Smooth muscle cell (in vitro differentiated cells): ENCODE measurements at regions not wholly inside any gene's neighbourhood (a gene's known extent, or its start where the extent isn't known, plus 50 kb on each side); places are given as distances from the start of the nearest gene placed in this dataset.

Experiments used
- DNase-seq: peaks from one replicate; lab custom pipeline; 2025; ENCODE audit not compliant: unreplicated experiment; lab: John Stamatoyannopoulos, UW
- H2AFZ ChIP-seq: fragments of 200-600 bp; sonication (generic); 2 replicates; pipeline ENCODE4 v1.6.0; 2016; ENCODE audit warnings: antibody characterized with exemption, low read depth, mild to moderate bottlenecking
- H3F3A ChIP-seq: fragments of 200-600 bp; sonication (generic); 2 replicates; pipeline ENCODE4 v1.6.0; 2017; ENCODE audit warnings: antibody characterized with exemption, low read depth
- H3K27ac ChIP-seq: fragments of 200-600 bp; sonication (generic); 2 replicates; pipeline ENCODE4 v1.5.1; 2016; ENCODE audit warnings: low read depth, mild to moderate bottlenecking
- H3K27me3 ChIP-seq: fragments of 200-600 bp; sonication (generic); 2 replicates; pipeline ENCODE4 v1.6.1; 2016; ENCODE audit warnings: low read depth, mild to moderate bottlenecking
- H3K36me3 ChIP-seq: fragments of 200-600 bp; sonication (generic); 2 replicates; pipeline ENCODE4 v1.5.1; 2016; ENCODE audit warnings: low read depth
- H3K4me1 ChIP-seq: fragments of 200-600 bp; sonication (generic); 2 replicates; pipeline ENCODE4 v1.5.1; 2016; ENCODE audit warnings: low read depth
- H3K4me2 ChIP-seq: fragments of 200-600 bp; sonication (generic); 2 replicates; pipeline ENCODE4 v1.6.0; 2016; ENCODE audit warnings: mild to moderate bottlenecking
- H3K4me3 ChIP-seq: fragments of 200-600 bp; sonication (generic); 2 replicates; pipeline ENCODE4 v1.5.1; 2016; ENCODE audit warnings: mild to moderate bottlenecking
- H3K79me2 ChIP-seq: fragments of 200-600 bp; sonication (generic); 2 replicates; pipeline ENCODE4 v1.6.0; 2016; ENCODE audit warnings: low read depth, mild to moderate bottlenecking
- H3K9ac ChIP-seq: fragments of 200-600 bp; sonication (generic); 2 replicates; pipeline ENCODE4 v1.6.0; 2016; ENCODE audit warnings: low read depth
- H3K9me3 ChIP-seq: fragments of 200-600 bp; sonication (generic); replicated peaks from 2 replicates; pipeline ENCODE4 v1.5.1; 2016; ENCODE audit warnings: low read depth
- H4K20me1 ChIP-seq: fragments of 200-600 bp; sonication (generic); 2 replicates; pipeline ENCODE4 v1.6.0; 2016; ENCODE audit warnings: low read depth
- CTCF ChIP-seq: fragments of 200-600 bp; sonication (generic); IDR thresholded peaks from 2 replicates; pipeline ENCODE4 v1.5.1; 2017; ENCODE audit warnings: borderline replicate concordance, mild to moderate bottlenecking, antibody characterized with exemption; ENCODE audit not compliant: insufficient read depth, poor library complexity, severe bottlenecking
- WGBS: methylation state at CpG from one replicate; pipeline ENCODE4 v1.1.7; 2016; ENCODE audit warnings: low lambda C conversion rate; 5-methylcytosine and 5-hydroxymethylcytosine counted together

GRCh38 chr9:129550199-129550839 is 70.6 kb downstream of the C9orf50 start:
- Histone ChIP-seq H3K27me3 (no peaks in the 10 kb centered on the region), H3K9ac (peak overlapping the region; percentile 64), H3K4me2 (peak overlapping the region; percentile 94), H3F3A (peaks cover 14% of the 10 kb centered on the region), H3K27ac (peak overlapping the region; percentile 55), H3K9me3 (no peaks in the 10 kb centered on the region), H3K4me1 (peaks cover 3% of the 10 kb centered on the region), H4K20me1 (no peaks in the 10 kb centered on the region), H2AFZ (peak overlapping the region; percentile 85), H3K79me2 (no peaks in the 10 kb centered on the region), H3K36me3 (no peaks in the 10 kb centered on the region), H3K4me3 (peak overlapping the region; percentile 65)
- no peak for TF ChIP-seq CTCF
- DNase-seq, result no peak
- WGBS, result 3% methylated on average over 18 of the region's 51 CpGs

GRCh38 chr9:129549684-129550083 is 71.2 kb downstream of the C9orf50 start:
- WGBS, result 20% methylated on average over 28 of the region's 30 CpGs
- Histone ChIP-seq H3K9me3 (no peaks in the 10 kb centered on the region), H2AFZ (peak overlapping the region; percentile 85), H3K4me1 (peaks cover 3% of the 10 kb centered on the region), H4K20me1 (no peaks in the 10 kb centered on the region), H3K36me3 (no peaks in the 10 kb centered on the region), H3K4me3 (peak overlapping the region; percentile 65), H3F3A (peaks cover 20% of the 10 kb centered on the region), H3K79me2 (no peaks in the 10 kb centered on the region), H3K27me3 (no peaks in the 10 kb centered on the region), H3K9ac (peak overlapping the region; percentile 64), H3K27ac (peak overlapping the region; percentile 55), H3K4me2 (peak overlapping the region; percentile 94)
- TF ChIP-seq CTCF, result no peak
- no peak for DNase-seq

- Histone ChIP-seq H3K27me3 (no peaks in the 10 kb centered on the region), H3K36me3 (no peaks in the 10 kb centered on the region), H3K79me2 (no peaks in the 10 kb centered on the region), H3K4me2 (peak overlapping the region; percentile 94), H3K4me1 (peaks cover 3% of the 10 kb centered on the region), H3K9ac (no peak overlapping the region), H3K27ac (no peak overlapping the region), H4K20me1 (no peaks in the 10 kb centered on the region), H3K9me3 (no peaks in the 10 kb centered on the region), H3K4me3 (no peak overlapping the region), H2AFZ (no peak overlapping the region), H3F3A (peaks cover 20% of the 10 kb centered on the region)
- DNase-seq, result no peak
- TF ChIP-seq CTCF, result no peak
- WGBS, result 90% methylated on average over 7 of the region's 7 CpGs
These were observed 71.8 kb downstream of the C9orf50 start for GRCh38 chr9:129549139-129549538.

GRCh38 chr9:129548571-129549135 is 72.2 kb downstream of the C9orf50 start:
- Histone ChIP-seq H3F3A (peaks cover 20% of the 10 kb centered on the region), H3K4me1 (peaks cover 3% of the 10 kb centered on the region), H3K9me3 (no peaks in the 10 kb centered on the region), H3K79me2 (no peaks in the 10 kb centered on the region), H3K4me2 (no peak overlapping the region), H2AFZ (no peak overlapping the region), H3K4me3 (no peak overlapping the region), H3K27ac (no peak overlapping the region), H3K9ac (no peak overlapping the region), H3K36me3 (no peaks in the 10 kb centered on the region), H3K27me3 (no peaks in the 10 kb centered on the region), H4K20me1 (no peaks in the 10 kb centered on the region)
- no peak for TF ChIP-seq CTCF
- DNase-seq, result no peak
- WGBS, result 88% methylated on average over 11 of the region's 11 CpGs
